GM12875 (cell line): ENCODE measurements at regions not wholly inside any gene's neighbourhood (a gene's known extent, or its start where the extent isn't known, plus 50 kb on each side); places are given as distances from the start of the nearest gene placed in this dataset.

Experiments
- H3K4me3 ChIP-seq: one replicate; pipeline ENCODE4 v1.5.1; 2011; ENCODE audit warnings: low read depth, low read length, control low read depth
- TF ChIP-seq, protein P1 (sequence below): IDR thresholded peaks from 2 replicates; pipeline ENCODE4 v1.5.1; 2011; ENCODE audit warnings: low read depth, mild to moderate bottlenecking, control low read depth, inconsistent platforms, low read length, moderate library complexity, borderline replicate concordance; ENCODE audit not compliant: insufficient read depth

DNA sequence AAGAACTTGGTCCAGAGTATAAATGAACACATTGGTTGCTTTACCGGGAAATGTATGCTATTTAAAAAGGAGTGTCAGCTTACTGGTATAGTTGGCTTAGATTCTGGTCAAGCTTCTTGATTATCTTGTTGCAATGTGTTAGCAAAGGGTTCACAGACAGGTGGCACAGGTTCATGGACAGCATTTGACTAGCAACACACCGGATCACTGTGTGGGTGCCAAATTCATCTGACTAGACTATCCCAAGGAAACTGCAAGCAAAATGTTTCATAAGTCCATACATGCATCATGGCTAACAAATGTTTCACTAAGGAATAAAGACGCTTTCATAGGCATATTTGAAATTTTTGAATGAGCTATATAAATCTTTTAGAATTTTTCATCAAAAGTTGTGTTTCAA, 274.1 kb downstream of the PLK2 start:
- H3K4me3 ChIP-seq: no peak overlapping the region
- TF ChIP-seq, protein P1, sequence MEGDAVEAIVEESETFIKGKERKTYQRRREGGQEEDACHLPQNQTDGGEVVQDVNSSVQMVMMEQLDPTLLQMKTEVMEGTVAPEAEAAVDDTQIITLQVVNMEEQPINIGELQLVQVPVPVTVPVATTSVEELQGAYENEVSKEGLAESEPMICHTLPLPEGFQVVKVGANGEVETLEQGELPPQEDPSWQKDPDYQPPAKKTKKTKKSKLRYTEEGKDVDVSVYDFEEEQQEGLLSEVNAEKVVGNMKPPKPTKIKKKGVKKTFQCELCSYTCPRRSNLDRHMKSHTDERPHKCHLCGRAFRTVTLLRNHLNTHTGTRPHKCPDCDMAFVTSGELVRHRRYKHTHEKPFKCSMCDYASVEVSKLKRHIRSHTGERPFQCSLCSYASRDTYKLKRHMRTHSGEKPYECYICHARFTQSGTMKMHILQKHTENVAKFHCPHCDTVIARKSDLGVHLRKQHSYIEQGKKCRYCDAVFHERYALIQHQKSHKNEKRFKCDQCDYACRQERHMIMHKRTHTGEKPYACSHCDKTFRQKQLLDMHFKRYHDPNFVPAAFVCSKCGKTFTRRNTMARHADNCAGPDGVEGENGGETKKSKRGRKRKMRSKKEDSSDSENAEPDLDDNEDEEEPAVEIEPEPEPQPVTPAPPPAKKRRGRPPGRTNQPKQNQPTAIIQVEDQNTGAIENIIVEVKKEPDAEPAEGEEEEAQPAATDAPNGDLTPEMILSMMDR: no peak

DNA sequence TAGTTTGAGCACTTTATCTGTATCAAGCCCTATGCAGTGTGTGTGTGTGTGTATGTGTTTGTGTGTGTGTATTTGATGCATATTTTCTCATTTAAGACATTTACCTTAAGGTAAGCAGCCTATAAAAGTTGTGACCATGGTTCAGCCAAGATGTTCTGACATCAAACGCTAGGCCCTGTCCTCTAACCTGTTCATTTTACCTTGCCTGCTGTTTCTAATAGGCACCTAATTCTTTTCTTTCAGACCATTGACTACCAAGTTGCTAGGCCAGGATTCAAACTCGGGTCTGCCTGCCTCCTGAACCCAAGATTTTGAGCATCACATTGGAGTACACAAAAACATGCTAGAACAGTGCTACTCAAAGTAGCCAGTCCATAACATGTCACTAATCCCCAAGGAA, 274.5 kb downstream of the PLK2 start:
- H3K4me3 ChIP-seq: no peak overlapping the region
- TF ChIP-seq, protein P1: no peak

DNA sequence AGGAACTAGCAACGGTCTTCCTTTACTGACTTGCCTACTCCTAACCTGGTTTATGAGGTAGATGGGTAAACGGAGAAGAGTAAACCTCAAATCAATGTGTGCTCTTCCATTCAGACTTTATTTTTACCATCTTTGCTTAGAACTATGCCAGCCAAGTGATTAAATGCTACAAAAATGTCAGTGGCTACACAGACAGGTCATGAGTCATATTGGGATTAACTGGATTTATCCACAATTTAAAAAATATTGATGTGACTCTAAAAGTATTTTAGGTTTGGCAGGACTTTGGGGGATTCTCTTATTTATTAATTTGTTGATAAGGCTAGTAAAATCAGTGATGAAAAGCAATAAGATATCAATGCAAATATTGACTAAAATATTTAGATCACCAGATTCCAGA, 275.0 kb downstream of the PLK2 start:
- H3K4me3 ChIP-seq: no peak overlapping the region
- TF ChIP-seq, protein P1: no peak

DNA sequence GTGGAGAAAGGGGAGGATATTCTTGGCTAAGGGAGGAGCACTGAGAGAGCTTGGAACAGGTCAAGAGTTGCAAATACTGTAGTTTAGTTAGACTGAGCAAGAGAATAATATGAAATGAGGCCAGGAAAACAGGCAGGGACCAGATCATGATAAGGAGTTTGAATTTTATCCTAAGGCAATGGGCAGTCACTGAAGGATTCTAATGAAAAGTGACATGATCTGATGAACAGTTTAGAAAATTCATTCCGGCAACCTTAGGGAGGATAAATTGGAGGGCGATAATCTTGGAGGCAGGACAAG, 276.1 kb downstream of the PLK2 start:
- no peak overlapping the region for H3K4me3 ChIP-seq
- TF ChIP-seq, protein P1: no peak

DNA sequence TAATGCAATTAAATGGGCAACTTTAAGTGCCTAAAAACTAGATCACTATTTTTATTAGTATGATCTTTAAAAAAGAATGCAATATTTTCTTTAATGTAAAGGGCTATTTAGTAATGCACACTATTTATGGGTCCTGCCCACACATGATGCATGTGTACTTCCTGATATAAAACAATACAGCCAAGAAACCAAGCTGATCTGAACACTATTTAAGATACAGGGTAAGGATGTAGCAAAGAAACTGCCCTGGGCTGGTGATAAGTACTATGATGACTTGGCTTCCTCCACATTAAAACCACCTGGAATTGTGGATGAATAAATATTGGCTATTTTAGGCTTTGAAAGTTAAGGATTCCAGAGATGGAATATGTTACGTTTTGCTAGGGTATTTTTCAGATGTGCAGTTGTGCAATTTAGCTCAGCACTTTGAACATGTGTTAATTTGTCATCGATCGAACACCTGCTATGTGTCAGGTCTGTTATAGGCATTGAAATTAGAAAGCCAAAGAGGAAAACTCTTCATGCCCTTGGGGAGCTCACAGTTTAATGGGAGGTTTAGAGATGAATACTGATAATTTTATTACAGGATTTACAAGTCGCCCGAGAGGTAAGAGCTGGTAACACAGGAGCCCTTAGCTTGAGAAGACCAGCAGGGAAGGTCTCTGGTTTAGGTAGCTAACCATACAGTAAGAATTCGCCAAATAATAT, 276.7 kb downstream of the PLK2 start:
- no peak overlapping the region for H3K4me3 ChIP-seq
- TF ChIP-seq, protein P1: no peak

DNA sequence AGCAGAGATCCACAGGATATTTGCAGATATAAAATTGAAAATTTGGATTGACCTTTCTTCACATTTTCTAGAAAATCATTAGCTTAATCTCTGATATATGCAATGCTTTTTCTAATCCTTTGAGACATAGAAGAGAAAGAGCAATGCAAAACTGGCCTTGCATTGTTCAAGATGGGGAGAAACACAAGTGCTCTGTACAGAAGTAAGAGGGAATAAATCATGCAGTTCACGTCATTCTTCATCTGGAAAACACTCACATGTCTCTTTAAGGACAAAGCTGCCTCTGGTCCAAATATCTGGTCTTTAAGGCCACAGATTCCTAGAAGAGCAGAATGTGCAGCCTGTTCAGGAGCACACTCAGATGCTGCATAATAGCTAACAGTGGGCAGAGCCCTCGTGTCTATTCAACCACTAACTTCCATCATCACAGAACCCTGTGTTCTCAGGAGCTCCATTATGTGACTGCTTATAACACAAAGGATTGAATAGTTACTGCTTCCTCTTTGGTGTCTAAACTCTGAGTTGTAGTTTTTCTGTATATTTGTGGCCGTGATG, 277.5 kb downstream of the PLK2 start:
- no peak overlapping the region for H3K4me3 ChIP-seq
- TF ChIP-seq, protein P1: no peak

DNA sequence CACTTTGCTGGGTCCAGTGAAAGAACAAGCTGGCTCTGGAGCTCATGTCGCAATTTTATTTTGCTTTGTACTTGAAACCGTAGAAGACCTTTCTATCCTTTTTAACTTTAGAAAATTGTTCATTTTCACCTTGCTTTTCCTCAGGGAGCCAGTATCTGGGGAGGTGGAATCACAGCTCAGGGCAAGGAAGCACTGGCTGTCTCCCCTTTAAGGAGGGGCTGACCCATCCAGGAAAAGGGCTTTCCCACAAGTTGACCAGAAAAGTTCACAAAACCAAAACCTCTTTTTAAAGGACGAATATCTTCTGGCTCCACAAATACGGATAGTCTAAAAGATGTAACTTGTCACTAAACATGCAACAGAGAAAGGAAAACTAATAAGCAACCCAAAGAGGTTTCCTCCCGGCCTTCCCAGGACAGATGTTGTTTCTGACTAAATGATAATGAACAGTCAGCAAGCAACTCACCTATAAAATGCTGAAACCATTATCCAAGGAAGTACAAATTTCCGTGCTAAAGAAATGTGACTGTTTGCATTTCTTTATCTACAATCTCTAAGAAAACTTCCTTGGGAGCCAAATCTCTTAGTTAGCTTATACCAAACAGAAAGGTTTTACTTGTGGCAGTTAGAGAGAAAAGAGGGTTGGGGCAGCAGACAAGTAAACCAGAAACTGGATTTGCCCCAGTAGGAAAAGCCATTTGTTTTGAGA, 278.2 kb downstream of the PLK2 start:
- TF ChIP-seq, protein P1: no peak
- no peak overlapping the region for H3K4me3 ChIP-seq
